K562 (cell line): ENCODE measurements at regions not wholly inside any gene's neighbourhood (a gene's known extent, or its start where the extent isn't known, plus 50 kb on each side); places are given as distances from the start of the nearest gene placed in this dataset.

Experiments
- ATAC-seq: fragments of 200-7000 bp; cut with Tn5 transposase; 3 replicates; pipeline ENCODE4 v1.9.1; 2020; ENCODE audit warnings: moderate library complexity
- BruUV-seq: library from RNA; stranded (reverse); fragments of 400-500 nt; replicated peaks from 2 replicates; lab custom pipeline; 2021; lab: Mats Ljungman, UMichigan
- CTCF ChIA-PET: fragments of 300-600 bp; formaldehyde crosslinking; extraction: SDS; loops from one replicate; lab custom pipeline; 2021; ENCODE audit warnings: low intra/inter-chr PET ratio; lab: Yijun Ruan, JAX
- POLR2A ChIA-PET: fragments of 300-600, 350-650 bp; sonication (Branson Sonifier 250); formaldehyde crosslinking; extraction: SDS; loops from one replicate; lab custom pipeline; 2021; ENCODE audit warnings: antibody characterized with exemption, inconsistent platforms; lab: Yijun Ruan, JAX
- DNase-seq, 4 experiments: peaks; one replicate each; pipeline versions ENCODE4 v3.0.0 to v3.0.0-alpha.2; 2011 to 2018; ENCODE audit warnings: low spot score in 3 of 4, mixed read lengths in 3 of 4; ENCODE audit errors: extremely low read depth in 1 of 4
- FAIRE-seq: peaks from 2 replicates; lab custom pipeline; 2011; peaks lifted over from hg19 to GRCh38; lab: Jason Lieb, UNC
- H2AFZ ChIP-seq: 2 replicates; pipeline ENCODE4 v1.6.0; 2011; ENCODE audit warnings: low read depth, low read length, control low read depth, inconsistent platforms
- H3K27ac ChIP-seq: fragments of 200-600 bp; 3 replicates; pipeline ENCODE4 v1.8.0; 2011; ENCODE audit warnings: low read depth, mild to moderate bottlenecking, control low read depth, inconsistent platforms, low read length, moderate library complexity, mixed read lengths; ENCODE audit errors: extremely low read depth
- H3K27me3 ChIP-seq, 2 experiments: fragments of 300-600 bp in 1 of 2; 2 replicates in 1 of 2; 3 replicates in 1 of 2; pipeline versions ENCODE4 v1.6.0 to v1.8.0; 2011; ENCODE audit warnings: inconsistent platforms in 2 of 2, low read length in 2 of 2, mild to moderate bottlenecking in 1 of 2, mixed read lengths in 1 of 2, moderate library complexity in 1 of 2; ENCODE audit not compliant: control insufficient read depth in 2 of 2, insufficient read depth in 2 of 2
- H3K36me3 ChIP-seq: fragments of 300-600 bp; 3 replicates; pipeline ENCODE4 v1.8.0; 2011; ENCODE audit warnings: mild to moderate bottlenecking, low read length, inconsistent platforms; ENCODE audit not compliant: control insufficient read depth, insufficient read depth
- H3K4me1 ChIP-seq, 2 experiments: fragments of 200-600 bp in 1 of 2; replicated peaks in 1 of 2; 2 replicates in 1 of 2; 3 replicates in 1 of 2; pipeline versions ENCODE4 v1.5.1 to v1.8.0; 2011; ENCODE audit warnings: inconsistent platforms in 2 of 2, low read length in 2 of 2, mild to moderate bottlenecking in 1 of 2, mixed read lengths in 1 of 2, moderate library complexity in 1 of 2; ENCODE audit not compliant: control insufficient read depth in 2 of 2, insufficient read depth in 2 of 2
- H3K4me2 ChIP-seq: 2 replicates; pipeline ENCODE4 v1.6.1; 2011; ENCODE audit warnings: low read length, control low read depth, inconsistent platforms, mixed read lengths; ENCODE audit not compliant: insufficient read depth
- H3K4me3 ChIP-seq: fragments of 200-600 bp; sonication (generic), shearing (Covaris generic); 2 replicates; pipeline ENCODE4 v1.5.1; 2016; ENCODE audit warnings: control low read depth, inconsistent platforms
- H3K79me2 ChIP-seq: fragments of 200-600 bp; 3 replicates; pipeline ENCODE4 v1.8.0; 2011; ENCODE audit warnings: low read length, inconsistent platforms; ENCODE audit not compliant: control insufficient read depth, insufficient read depth
- H3K9ac ChIP-seq, 2 experiments: 2 replicates each; pipeline versions ENCODE4 v1.6.0 to v1.6.1; 2011; ENCODE audit warnings: low read depth in 2 of 2, low read length in 2 of 2, control low read depth in 1 of 2, inconsistent platforms in 1 of 2, mild to moderate bottlenecking in 1 of 2, mixed read lengths in 1 of 2; ENCODE audit not compliant: insufficient read depth in 1 of 2
- H3K9me1 ChIP-seq: one replicate; pipeline ENCODE4 v1.6.0; 2011; ENCODE audit warnings: inconsistent platforms, mild to moderate bottlenecking, low read length, moderate library complexity; ENCODE audit not compliant: control insufficient read depth, insufficient read depth
- H3K9me3 ChIP-seq: replicated peaks from 2 replicates; pipeline ENCODE4 v1.5.1; 2011; ENCODE audit warnings: low read depth, low read length, inconsistent platforms; ENCODE audit not compliant: control insufficient read depth, insufficient read depth
- H4K20me1 ChIP-seq: replicated peaks from 2 replicates; pipeline ENCODE4 v1.6.1; 2011; ENCODE audit warnings: low read length, inconsistent platforms, mixed read lengths; ENCODE audit not compliant: control insufficient read depth, insufficient read depth
- BCOR ChIP-seq: fragments of 450-650 bp; IDR thresholded peaks from 2 replicates; pipeline ENCODE4 v1.6.1; 2016
- KDM1A ChIP-seq, 2 experiments: fragments of 450-650 bp; IDR thresholded peaks; 2 replicates each; pipeline ENCODE4 v1.6.1; 2016; ENCODE audit warnings: mild to moderate bottlenecking in 2 of 2
- RBM25 ChIP-seq: fragments of 200-400 bp; formaldehyde crosslinking; IDR thresholded peaks from 2 replicates; pipeline ENCODE4 v1.6.1; 2018; ENCODE audit warnings: low read length, low read depth, moderate library complexity; ENCODE audit not compliant: severe bottlenecking
- WGBS: fragments of 100-300 bp; shearing (Covaris generic); methylation state at CpG from one replicate; pipeline ENCODE4 v1.1.6; 2016; ENCODE audit warnings: low coverage, mixed read lengths; ENCODE audit not compliant: insufficient coverage; ENCODE audit errors: missing lambda C conversion rate; 5-methylcytosine and 5-hydroxymethylcytosine counted together
- in situ Hi-C: fragments of 300-500 bp; cut with MboI; formaldehyde crosslinking; loops from 4 replicates; pipeline ENCODE4 v1.15.0; 2018; ENCODE audit warnings: inconsistent platforms, mixed read lengths
- intact Hi-C: fragments of 100-400 bp; cut with micrococcal nuclease; formaldehyde crosslinking; loops from 2 replicates; pipeline ENCODE4 v1.14.2; 2022
- TF ChIP-seq, protein P1 (sequence below): fragments of 250-450 bp; sonication (Bioruptor Pico); IDR thresholded peaks from 2 replicates; pipeline ENCODE4 v1.4.0; 2020; ENCODE audit warnings: mild to moderate bottlenecking, moderate library complexity

DNA sequence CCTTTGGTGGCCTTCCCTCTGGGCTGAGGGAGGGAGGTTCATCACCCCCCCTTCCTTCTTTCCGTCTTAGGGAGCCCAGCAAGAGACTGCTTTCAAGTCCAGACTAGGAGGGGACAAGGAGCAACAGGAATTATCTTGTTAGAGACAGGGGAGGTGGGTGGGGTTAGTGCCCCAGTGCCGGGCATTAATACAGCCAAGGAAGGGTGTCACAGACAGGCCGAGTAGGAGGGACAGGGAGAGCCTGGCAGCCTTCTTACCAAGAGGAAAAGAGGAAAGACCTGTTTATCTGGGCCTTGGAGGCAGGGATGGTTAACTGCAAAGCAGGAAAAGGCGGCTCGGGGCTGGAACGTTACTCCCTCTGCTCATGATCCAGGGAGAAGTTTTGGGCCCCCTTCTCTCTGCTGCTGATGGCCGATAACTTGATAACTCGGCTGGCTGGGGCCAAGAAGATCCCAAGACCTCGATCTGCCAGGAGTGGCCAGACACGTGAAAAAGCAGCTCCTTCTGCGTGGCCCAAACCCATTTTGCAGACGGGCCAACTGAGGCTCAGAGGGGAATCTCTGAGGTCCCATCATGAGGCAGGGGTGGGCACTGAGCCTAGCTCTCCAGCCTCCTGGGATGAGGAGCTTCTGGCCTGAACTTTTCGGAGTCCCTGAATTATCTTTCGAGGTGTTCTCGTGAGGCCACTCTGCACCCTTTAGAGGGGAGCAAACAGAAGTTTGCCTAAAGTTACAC lies 79.3 kb downstream of the PTPRS start:
- H3K4me2 ChIP-seq = no peak overlapping the region
- no peak overlapping the region for H2AFZ ChIP-seq
- TF ChIP-seq RBM25 (peak; percentile 76), KDM1A (IDR thresholded peaks at IDR 0.05) (peak in 1 of 2 experiments; percentile 12; a peak in 1 of 4 replicates), BCOR (peak; percentile 50; the same call in 1 of the 2 replicates)
- TF ChIP-seq, protein P1, sequence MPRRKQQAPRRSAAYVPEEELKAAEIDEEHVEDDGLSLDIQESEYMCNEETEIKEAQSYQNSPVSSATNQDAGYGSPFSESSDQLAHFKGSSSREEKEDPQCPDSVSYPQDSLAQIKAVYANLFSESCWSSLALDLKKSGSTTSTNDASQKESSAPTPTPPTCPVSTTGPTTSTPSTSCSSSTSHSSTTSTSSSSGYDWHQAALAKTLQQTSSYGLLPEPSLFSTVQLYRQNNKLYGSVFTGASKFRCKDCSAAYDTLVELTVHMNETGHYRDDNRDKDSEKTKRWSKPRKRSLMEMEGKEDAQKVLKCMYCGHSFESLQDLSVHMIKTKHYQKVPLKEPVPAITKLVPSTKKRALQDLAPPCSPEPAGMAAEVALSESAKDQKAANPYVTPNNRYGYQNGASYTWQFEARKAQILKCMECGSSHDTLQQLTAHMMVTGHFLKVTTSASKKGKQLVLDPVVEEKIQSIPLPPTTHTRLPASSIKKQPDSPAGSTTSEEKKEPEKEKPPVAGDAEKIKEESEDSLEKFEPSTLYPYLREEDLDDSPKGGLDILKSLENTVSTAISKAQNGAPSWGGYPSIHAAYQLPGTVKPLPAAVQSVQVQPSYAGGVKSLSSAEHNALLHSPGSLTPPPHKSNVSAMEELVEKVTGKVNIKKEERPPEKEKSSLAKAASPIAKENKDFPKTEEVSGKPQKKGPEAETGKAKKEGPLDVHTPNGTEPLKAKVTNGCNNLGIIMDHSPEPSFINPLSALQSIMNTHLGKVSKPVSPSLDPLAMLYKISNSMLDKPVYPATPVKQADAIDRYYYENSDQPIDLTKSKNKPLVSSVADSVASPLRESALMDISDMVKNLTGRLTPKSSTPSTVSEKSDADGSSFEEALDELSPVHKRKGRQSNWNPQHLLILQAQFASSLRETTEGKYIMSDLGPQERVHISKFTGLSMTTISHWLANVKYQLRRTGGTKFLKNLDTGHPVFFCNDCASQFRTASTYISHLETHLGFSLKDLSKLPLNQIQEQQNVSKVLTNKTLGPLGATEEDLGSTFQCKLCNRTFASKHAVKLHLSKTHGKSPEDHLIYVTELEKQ (CRISPR knock-in tag) = no peak
- TF ChIP-seq, all 486 proteins: peak for 3
- intact Hi-C loops (no loop called here), in situ Hi-C loops (no loop called here)
- ChIA-PET POLR2A (interaction anchor here (0.5 to 0.7 kb wide), 2 partner anchors 91 to 269 kb away, joined by 3 read pairs; no protein-coding TSS in a partner anchor), CTCF (no interaction called here)
- no peak for DNase-seq
- Histone ChIP-seq H3K27ac (no peak overlapping the region), H3K4me1 (peaks cover 0 to 17% of the 10 kb centered on the region in 2 experiments; a peak in 2 of 5 replicates), H4K20me1 (no peaks in the 10 kb centered on the region), H3K9me1 (no peaks in the 10 kb centered on the region), H3K4me3 (no peak overlapping the region), H3K9ac (0 out of 4 replicates have a peak overlapping the region, but pooled peaks of 1 of the 2 experiments have one; percentile 9), H3K36me3 (peaks cover 6% of the 10 kb centered on the region; the same call in 1 of the 3 replicates), H3K79me2 (no peaks in the 10 kb centered on the region), H3K9me3 (no peaks in the 10 kb centered on the region), H3K27me3 (no peaks in the 10 kb centered on the region)
- ATAC-seq = no peak
- WGBS = 69% methylated on average over 13 of the region's 15 CpGs
- no TSS peak for BruUV-seq
- FAIRE-seq = no peak
